COR-L47 (cell line): ENCODE measurements at regions not wholly inside any gene's neighbourhood (a gene's known extent, or its start where the extent isn't known, plus 50 kb on each side); places are given as distances from the start of the nearest gene placed in this dataset.
"Not testable (repeated sequence)": the region's sequence is repeated elsewhere in the genome, so short reads cannot be mapped to it uniquely, and the experiment has no call there.

Experiments
- DNase-seq: peaks from one replicate; lab custom pipeline; 2025; lab: John Stamatoyannopoulos, UW

DNA sequence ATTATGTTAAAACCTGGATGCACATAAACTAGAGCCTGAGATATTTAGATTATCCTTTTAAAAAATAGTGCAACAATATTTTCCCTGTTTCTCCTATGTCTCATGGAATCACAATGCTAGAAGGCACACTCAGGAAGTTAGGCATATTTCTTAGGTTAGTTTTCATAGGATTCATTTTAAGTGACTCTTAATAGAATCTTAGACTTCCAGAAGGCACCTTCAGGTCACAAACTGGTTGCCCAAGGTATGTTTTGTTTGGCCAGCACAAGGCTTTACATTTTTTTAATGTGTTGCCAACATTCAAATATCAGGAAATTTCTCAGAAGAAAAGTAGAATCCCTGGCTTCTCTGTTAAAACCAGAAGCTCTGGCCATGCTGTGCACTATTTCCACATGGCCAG is 129.3 kb downstream of the LNPK start:
- DNase-seq = no peak

DNA sequence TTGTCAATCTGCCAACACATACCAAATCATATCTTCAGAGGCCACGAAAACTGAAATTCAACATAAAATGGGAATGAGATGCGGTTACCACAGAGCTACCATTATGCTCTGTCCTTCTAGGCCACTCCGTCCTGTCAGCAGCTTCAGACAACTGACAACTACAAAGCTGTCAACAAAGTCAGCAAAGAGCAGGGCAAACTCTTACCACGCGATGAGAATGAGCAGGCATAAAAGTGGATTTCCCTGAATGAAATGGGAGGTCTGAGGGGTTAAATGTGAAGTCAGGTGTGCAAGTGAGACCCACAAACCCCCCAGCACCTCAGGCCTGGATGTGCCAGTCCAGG is 130.1 kb downstream of the LNPK start:
- DNase-seq = no peak

DNA sequence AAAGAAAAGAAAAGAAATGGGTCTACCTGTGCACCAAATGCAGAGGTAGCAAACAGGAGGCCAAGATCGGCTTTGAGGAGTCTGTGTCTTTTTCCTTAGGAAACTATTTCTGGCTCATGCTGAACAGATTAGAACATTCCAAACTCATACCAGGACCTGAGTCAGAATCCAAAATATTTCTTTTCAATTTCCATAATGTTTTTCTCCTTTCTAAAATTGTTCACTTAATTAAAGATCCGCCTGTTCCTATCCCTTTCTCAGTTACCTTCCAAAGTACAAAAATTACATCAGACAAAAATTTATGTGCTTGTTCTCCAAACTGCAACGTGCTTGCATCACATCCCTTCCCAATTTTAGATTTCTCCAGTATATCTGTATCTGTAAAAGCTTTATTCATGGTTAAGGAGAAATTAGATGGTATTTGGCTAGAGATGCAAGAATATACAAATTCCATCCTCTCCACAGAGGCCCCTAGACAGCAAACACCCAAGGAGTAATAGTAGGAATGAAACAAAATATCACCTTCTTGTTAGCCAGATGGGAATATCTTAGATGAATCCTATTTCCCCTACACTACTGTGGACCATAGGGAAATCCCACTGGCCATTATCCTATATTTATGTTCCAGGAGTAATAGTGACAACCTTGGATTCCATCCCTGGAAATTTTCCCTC is 130.6 kb downstream of the LNPK start:
- no peak for DNase-seq

DNA sequence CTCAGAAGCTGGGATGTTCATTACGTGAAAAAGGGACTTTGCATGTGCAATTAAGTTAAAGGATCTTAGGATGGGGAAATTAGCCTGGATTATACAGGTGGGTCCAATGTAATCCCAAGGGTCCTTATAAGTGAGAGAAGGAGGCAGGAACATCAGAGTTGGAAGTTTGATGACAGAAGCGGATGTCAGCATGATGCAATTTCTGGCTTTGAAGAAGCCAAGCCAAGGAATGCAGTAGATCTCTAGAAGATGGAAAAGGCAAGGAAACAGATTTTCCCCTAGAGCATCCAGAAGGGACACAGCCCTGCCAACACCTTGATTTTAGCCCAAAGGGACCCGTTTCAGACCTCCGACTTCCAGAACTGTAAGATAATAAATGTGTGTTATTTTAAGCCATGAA is 136.4 kb downstream of the LNPK start:
- no peak for DNase-seq

DNA sequence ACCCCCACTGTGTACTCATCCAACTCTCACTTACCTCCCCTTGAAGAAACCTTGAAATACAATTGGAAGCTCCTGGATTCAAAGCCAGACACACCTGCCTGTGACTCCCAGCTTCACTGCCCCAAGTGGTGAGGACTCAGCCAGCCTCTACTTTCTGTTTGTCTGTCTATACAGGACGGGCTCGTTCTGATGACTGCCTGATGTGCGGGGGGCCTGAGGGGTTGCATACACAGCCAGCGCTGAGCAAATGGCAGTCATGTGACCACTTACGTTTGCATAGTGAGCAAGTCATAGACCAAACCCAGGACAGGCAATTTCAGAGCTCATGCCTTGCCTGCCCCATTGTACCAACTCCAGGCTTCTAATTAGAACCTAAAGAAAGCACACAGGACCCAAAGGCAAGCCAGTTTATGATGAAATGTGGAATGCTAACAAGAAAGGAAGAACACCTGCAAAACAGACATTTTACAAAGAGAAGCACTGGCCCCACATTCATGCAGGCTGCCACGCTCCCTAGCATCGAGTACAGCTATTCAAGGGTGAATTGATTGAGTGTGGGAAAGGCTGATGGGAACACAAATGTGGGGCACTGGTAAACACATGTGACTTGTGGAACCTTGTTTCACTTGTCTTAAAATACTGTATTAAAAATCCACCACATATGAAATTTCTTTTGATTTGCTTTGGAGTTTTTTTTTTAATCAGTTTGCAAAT is 137.8 kb downstream of the LNPK start:
- DNase-seq = no peak

DNA sequence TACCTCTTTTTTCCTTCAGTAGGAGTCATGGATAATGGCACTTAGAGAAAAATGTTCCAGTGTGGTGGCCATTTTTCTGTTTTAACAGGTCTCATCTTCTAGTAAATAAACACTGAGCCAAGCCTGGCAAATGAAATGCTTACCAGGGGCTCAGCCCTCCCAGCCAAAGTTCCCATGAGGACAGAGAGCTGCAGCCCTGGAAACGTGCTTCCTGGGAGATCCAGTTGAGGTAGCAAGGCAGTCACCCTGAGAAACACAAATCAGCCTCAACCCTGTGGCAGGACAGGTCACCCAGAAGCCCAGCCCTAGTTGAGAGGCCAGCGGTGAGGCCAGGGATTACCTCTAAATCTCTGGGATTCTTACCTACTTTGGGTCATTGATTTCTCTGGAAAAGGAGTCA is 140.1 kb downstream of the LNPK start:
- DNase-seq = no peak

DNA sequence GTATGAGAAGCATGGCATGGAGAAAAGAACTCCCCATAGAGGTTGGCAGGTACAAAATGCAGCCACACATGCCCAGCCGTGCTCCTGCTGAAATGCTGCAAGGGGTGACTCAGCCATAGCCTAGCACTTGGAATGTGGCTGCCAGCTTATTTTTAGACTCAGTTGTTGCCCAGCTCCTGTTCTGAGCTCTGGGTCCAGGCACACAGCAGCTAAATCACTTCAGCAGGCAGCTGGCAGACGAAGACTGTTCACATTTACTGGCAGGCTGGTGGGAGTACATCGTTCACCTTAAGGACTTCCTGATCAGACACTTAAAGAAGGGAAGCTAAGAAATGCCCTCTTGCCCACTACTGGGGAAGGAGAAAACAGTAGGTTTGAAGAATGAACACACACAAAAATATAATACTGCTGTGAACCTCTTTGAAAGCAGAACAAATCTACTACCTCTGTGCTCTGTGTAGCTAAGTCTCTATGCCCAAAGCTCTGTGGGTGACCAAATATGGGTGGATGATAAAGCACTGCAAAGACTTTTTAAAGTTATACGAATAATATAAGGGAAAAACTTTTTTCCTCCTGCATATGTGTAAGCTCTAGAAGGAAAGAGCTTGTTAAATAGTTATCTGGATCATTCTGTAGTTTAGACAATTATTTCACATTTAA is 146.1 kb downstream of the LNPK start:
- no peak for DNase-seq

DNA sequence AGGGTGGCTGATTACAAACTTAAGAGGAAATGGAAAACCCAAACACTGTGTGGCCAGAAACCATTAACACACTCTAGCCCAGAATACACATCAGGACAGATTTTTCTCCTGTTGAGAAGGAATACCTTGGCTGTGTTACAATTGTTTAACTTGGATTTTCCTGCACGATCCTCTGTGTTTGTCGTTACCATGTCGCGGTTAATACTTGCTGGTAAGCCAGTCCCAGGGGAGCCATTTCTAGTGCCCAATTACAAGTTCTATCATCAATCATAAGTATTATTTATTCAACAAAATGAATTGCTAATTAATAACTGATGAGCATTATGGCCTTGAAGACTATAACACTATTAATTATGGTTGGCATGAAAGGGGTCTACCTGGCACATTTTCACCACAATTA is 146.8 kb downstream of the LNPK start:
- DNase-seq = no peak

DNA sequence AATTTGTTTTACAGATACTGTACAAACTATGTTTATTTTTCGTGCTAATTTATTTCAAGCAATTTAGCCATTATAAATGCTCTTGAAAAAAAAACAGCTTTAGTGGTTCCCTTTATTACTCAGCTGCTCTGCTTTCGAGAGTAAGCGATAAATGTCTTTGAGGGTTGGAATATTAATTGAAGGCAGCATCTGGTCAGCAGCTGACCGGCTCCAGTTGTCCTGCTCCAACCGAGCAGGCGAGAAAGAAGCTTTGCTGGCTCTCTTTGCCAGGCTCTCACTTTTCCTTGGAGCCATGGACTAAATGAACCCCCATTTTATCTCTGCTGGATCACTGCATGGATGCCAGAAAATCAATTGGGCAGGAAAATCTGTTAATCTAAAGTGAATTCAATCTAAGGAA is 147.4 kb downstream of the LNPK start:
- peak; percentile 15 for DNase-seq

DNA sequence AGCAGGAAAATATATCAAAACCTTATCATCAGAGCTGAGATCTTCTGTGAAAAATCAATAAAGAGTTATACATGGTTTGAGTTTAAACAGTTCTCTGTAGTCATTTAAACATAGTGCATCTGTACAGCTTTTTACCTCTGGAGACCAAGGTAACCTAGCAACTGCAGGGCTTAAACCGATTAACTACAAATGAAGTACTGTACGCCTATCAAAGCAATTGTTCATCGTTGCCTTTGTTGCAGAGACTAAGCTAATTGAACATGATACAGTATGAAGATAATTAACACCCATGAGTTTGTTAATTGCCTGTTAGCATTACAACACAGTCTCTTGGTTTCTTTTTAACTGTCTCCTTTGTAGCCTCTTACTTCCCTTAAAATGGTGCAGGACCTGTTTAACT is 147.9 kb downstream of the LNPK start:
- peak; percentile 83 for DNase-seq

DNA sequence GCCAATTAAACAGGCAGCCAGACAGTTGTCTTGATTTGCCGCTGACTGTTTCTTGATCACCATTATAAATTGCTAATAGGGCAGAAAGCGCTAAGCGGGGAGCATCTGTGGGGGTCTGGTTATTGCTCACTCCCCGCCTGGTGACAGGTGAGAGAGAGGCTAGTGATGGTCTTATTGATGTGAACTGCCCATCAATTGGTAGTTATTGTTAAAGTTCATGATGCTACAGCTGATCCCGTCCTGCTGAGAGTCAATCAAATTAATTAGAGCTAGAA is 148.5 kb downstream of the LNPK start:
- DNase-seq = no peak

DNA sequence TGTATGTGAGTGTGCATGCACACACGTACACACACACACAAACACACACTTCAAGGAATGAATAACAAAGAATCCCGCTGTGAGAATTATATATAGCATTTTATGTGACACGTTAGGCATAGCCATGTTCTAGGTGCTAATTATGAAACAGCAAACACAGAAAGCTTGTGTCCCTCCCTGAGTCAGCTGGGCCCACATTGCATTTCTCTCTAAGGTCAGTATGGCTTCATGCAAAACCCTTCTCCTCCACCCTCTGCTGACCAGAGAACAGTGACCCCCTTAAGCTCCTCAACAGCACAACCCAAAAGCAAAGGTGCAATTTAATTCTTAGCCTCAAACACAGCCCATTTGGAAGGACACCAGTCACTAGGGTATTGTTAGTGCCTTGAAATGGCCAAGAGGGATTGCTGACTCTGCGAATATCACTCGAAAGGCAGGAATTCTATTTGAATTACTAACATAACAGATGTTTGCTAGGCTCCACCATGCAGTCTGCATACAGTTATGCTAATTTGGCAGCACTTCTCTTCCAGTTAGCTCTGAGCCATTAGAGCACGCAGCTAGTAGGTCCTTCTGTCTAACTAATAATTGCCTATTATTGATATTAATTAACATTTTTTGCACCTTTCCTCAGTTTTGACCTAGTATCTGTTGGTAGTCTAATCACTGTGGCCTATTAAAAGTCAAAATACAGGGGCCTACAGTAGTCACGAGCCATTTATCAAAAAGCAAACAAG is 149.0 kb downstream of the LNPK start:
- DNase-seq = no peak

DNA sequence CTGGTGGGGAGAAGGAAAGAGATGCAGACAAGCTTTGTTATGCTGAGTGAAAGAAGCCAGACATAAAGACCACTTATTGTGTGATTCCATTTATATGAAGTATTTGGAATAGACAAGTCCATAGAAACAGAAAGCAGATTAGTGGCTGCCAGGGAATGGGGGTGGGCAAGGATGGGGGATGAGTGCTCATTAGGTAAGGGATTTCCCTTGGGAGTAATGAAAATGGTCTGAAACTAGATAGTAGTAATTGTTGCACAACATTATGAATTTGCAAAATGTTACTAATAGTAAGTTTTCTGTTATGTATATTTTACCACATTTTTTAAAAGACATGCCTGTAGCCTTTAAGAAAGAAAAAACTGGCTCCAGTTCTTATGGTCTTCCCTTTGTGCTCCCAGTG is 154.9 kb downstream of the LNPK start:
- DNase-seq = no peak

DNA sequence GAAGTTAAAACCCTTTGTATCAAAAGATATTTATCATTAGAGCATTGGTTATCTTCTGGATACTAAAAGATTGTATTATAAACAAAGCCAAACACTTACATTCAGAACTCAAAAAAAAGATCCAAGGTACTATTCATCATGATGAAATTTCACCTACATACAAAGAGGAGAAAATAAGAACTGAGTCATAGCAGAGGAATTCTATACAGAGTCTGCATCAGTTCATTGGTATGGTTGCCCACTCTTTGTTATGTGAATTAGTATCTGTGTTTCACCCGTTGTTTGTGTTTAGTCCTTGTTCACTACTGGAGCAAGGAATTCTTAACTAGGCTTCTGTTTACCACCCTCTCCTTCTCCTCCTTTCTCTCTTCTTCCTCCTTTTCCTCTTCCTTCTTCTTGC is 157.9 kb downstream of the LNPK start:
- no peak for DNase-seq

DNA sequence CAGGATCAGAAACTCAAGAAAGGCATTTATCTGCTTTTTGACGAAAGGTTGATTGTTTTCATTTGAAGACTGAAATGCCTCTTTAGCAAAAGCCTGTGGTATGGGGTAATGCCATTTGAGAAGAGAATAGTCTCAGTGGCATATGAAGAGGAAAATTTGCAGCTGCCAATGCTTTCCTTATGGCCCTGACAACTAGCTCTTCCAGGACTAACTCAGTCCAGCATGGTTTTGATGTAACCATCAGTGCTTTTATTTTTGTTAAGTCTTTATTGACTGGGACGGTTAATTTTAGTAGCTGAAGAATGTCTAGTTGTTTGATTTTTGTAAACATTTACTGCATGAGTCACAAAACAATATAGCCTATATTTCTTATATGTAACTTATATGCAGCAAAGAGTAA is 158.4 kb downstream of the LNPK start:
- DNase-seq = no peak

DNA sequence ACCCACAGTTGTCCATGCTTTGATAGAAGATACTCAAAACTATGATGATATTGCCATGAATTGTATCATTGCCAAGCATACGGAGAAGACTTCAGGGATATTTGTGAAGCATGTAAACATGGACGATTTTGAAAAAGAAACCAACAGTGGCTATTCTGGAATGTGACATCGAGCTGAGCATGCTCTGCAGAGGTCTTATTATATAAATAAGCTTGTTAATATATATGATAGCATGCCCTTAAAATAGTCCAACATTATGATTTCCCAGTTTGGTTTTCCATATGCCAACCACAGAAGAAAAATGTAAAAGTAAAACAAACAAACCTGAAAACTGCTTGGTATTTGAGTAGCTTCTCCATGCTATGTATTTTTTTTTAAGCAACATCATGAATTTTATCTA is 159.1 kb downstream of the LNPK start:
- DNase-seq = no peak

DNA sequence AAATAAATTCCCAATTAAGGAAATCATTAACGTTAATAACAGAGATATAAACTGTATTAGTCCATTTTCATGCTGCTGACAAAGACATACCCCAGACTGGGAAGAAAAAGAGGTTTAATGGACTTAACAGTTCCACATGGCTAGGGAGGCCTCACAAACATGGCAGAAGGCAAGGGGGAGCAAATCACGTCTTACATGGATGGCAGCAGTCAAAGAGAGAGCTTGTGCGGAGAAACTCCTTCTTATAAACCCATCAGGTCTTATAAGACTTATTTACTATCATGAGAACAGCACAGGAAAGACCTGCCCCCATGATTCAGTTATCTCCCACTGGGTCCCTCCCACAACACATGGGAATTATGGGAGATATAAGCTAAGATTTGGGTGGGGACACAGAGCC is 161.3 kb downstream of the LNPK start:
- not testable (repeated sequence) for DNase-seq

DNA sequence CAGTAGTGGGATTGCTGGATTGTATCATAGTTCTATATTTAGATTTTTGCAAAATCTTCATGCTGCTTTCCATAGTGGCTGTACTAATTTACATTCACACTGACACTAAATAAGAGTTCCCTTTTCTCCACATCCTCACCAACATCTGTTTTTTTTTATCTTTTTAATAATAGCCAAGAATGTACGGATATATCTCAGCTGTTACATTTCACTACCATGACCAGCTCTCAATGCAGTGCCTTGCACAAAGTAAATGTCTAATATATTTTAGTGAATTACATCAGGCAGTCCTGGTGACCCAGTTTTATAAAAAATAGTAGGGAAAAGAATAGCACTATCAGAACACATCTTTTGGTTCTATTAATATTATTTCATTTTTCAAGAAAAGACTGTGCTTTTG is 161.8 kb downstream of the LNPK start:
- no peak for DNase-seq

DNA sequence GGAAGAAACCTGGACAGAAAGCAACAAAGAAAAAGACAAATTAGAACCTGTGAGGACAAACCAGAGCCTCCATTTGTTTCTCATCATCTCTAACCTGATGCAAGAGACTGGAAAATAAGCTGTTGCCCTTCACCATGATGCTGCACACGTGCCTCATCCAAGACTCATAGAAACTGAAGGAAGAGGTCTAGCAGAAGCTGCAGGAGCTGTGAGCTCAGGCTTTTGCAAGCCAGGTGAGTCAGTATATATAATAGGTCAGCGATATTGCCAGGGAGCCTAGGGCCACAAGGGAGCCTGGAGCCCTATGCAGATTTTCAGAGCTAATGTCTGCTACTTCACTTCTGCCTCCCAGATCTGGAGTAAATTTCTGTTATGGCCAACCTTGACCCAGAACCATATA is 163.1 kb downstream of the LNPK start:
- DNase-seq = no peak

DNA sequence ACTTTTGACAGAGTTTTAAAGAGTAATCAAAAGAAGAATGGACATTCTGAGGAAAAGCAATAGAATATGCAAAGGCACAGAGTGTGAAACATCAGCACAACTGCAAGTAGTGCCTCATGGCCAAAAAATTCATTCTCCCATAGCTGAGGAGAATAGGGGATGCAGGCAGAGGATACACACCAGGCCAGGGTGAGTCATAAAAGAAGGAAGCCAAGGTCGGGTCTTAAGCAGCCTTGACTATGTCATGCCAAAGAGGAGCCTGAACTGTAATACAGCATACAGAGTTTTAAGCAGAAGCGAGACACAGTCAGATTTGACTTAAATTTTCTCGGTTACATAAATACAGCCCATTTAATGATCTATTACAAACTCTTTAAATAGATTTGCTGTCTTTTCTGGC is 165.0 kb downstream of the LNPK start:
- DNase-seq = no peak

DNA sequence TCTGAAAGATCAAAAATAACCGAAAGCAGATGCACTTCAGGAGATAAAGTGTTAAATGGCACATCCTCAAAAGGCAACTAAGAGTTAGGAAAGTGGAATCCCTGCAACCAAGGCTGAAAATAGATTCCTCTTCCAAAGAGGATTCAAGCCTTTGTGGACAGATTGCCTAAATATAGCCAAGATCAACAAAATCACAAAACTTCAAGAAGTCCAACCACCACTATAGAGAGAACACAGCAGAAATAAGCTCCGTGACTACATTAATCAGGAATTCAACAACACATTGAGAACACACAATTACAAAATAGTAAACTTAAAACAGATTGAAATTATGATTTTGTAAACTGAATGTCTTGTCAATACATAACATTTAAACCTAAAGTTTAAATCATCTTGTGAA is 165.7 kb downstream of the LNPK start:
- DNase-seq = no peak

DNA sequence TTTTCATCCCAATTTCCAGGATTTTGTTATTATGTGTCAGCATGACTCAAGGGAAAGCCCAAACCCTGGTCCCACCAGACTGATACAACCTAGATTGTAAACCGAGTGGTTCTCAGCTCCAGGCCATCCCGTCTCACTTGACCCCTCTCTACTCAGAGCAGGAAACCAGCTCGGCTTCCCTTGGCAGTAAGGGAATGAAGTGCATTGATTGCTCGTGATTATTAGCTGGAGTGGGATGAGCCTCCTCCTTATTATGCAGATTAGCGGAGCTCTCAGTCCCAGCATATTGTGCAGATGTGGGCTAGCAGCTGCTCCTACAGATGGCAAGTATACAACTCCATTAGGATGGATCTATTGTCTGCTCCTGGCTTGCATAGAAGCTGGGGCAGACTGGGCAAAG is 167.6 kb downstream of the LNPK start:
- no peak for DNase-seq

DNA sequence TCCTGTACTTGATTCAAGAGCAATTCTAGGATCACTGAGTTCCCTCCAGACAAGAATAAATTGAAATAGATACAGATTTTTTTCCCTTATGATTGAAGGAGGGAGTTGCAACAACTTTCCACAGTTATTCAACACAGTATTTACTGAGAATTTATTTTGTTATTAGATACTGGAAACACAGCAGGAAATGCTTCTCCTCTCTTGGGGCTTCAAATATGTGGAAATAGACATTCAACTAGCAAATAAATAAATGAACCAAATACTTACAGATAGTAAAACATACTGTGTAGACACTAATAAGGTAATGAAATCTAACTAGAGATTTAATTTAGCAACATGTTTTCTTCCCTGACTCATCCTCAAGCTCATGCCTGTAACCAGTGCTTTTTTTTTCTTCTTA is 169.2 kb downstream of the LNPK start:
- no peak for DNase-seq
